MM.1S (cell line): ENCODE measurements at regions not wholly inside any gene's neighbourhood (a gene's known extent, or its start where the extent isn't known, plus 50 kb on each side); places are given as distances from the start of the nearest gene placed in this dataset.
"Not testable (repeated sequence)": the region's sequence is repeated elsewhere in the genome, so short reads cannot be mapped to it uniquely, and the experiment has no call there.

Experiments
- EZH2 ChIP-seq: fragments of 300-600 bp; sonication (generic); optimal IDR thresholded peaks from 2 replicates; pipeline ENCODE3; 2017; ENCODE audit warnings: low read depth, mild to moderate bottlenecking, antibody characterized with exemption, low read length, mixed read lengths
- TF ChIP-seq, protein P1 (sequence below): fragments of 300-600 bp; sonication (generic); IDR thresholded peaks from 2 replicates; pipeline ENCODE4 v1.5.1; 2016; ENCODE audit warnings: antibody characterized with exemption, low read length, mixed read lengths

DNA sequence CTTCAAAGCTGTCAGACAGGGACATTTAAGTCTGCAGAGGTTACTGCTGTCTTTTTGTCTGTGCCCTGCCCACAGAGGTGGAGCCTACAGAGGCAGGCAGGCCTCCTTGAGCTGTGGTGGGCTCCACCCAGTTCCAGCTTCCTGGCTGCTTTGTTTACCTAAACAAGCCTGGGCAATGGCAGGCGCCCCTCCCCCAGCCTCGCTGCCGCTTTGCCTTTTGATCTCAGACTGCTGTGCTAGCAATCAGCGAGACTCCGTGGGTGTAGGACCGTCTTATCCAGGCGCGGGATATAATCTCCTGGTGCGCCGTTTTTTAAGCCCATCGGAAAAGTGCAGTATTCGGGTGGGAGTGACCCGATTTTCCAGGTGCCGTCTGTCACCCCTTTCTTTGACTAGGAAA is 773.5 kb downstream of the KCNJ3 start:
- TF ChIP-seq, protein P1, sequence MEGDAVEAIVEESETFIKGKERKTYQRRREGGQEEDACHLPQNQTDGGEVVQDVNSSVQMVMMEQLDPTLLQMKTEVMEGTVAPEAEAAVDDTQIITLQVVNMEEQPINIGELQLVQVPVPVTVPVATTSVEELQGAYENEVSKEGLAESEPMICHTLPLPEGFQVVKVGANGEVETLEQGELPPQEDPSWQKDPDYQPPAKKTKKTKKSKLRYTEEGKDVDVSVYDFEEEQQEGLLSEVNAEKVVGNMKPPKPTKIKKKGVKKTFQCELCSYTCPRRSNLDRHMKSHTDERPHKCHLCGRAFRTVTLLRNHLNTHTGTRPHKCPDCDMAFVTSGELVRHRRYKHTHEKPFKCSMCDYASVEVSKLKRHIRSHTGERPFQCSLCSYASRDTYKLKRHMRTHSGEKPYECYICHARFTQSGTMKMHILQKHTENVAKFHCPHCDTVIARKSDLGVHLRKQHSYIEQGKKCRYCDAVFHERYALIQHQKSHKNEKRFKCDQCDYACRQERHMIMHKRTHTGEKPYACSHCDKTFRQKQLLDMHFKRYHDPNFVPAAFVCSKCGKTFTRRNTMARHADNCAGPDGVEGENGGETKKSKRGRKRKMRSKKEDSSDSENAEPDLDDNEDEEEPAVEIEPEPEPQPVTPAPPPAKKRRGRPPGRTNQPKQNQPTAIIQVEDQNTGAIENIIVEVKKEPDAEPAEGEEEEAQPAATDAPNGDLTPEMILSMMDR = not testable (repeated sequence)
- not testable (repeated sequence) for TF ChIP-seq EZH2
